Mucosa of rectum (tissue), 2 donors: ENCODE measurements at regions not wholly inside any gene's neighbourhood (a gene's known extent, or its start where the extent isn't known, plus 50 kb on each side); places are given as distances from the start of the nearest gene placed in this dataset.

ENCODE experiments used
- H3K27ac ChIP-seq, 2 donors: one replicate each; pipeline ENCODE4 v1.7.0; 2013; ENCODE audit warnings: inconsistent platforms in 2 of 2, low read depth in 2 of 2, low read length in 2 of 2
- H3K27me3 ChIP-seq, 2 donors: one replicate each; pipeline ENCODE4 v1.7.0; 2013; ENCODE audit warnings: low read length in 2 of 2; ENCODE audit not compliant: control insufficient read depth in 2 of 2, insufficient read depth in 2 of 2
- H3K36me3 ChIP-seq, 2 donors: one replicate each; pipeline ENCODE4 v1.7.0; 2013; ENCODE audit warnings: low read length in 2 of 2; ENCODE audit not compliant: control insufficient read depth in 2 of 2, insufficient read depth in 2 of 2
- H3K4me1 ChIP-seq, 2 donors: one replicate each; pipeline ENCODE4 v1.7.0; 2013; ENCODE audit warnings: low read length in 2 of 2, mild to moderate bottlenecking in 1 of 2; ENCODE audit not compliant: control insufficient read depth in 2 of 2, insufficient read depth in 2 of 2
- H3K4me3 ChIP-seq, 2 donors: one replicate each; pipeline ENCODE4 v1.7.0; 2013; ENCODE audit warnings: low read length in 2 of 2
- H3K9ac ChIP-seq, 2 donors: one replicate each; pipeline ENCODE4 v1.7.0; 2013; ENCODE audit warnings: low read length in 2 of 2, low read depth in 1 of 2, mild to moderate bottlenecking in 1 of 2
- H3K9me3 ChIP-seq, 2 donors: one replicate each; pipeline ENCODE4 v1.7.0; 2013; ENCODE audit warnings: low read length in 2 of 2; ENCODE audit not compliant: control insufficient read depth in 2 of 2
- donor health status: healthy.
- donor health status: Normal muscosa, but diverticular disease.

GRCh38 chr1:38697387-38697786, 162.2 kb downstream of the RRAGC start:
- H3K27me3 ChIP-seq, result no peaks in the 10 kb centered on the region
- H3K9me3 ChIP-seq, result no peaks in the 10 kb centered on the region
- H3K4me1 ChIP-seq, result no peaks in the 10 kb centered on the region
- H3K27ac ChIP-seq, result no peak overlapping the region
- H3K9ac ChIP-seq, result no peak overlapping the region
- no peaks in the 10 kb centered on the region for H3K36me3 ChIP-seq
- no peak overlapping the region for H3K4me3 ChIP-seq

- Histone ChIP-seq H3K4me3 (no peak overlapping the region), H3K27me3 (no peaks in the 10 kb centered on the region), H3K9me3 (no peaks in the 10 kb centered on the region), H3K4me1 (no peaks in the 10 kb centered on the region), H3K9ac (no peak overlapping the region), H3K36me3 (no peaks in the 10 kb centered on the region), H3K27ac (no peak overlapping the region)
These were observed 163.2 kb downstream of the RRAGC start for GRCh38 chr1:38696371-38696770.

- H3K4me1 ChIP-seq, result no peaks in the 10 kb centered on the region
These were observed 165.8 kb downstream of the RRAGC start for GRCh38 chr1:38693759-38694158.

GRCh38 chr1:38693031-38693430, 166.5 kb downstream of the RRAGC start:
- H3K27me3 ChIP-seq, result peaks cover 0 to 3% of the 10 kb centered on the region in 2 donors
- H3K9me3 ChIP-seq, result no peaks in the 10 kb centered on the region
- no peaks in the 10 kb centered on the region for H3K4me1 ChIP-seq
- H3K36me3 ChIP-seq, result no peaks in the 10 kb centered on the region
- H3K9ac ChIP-seq, result no peak overlapping the region
- no peak overlapping the region for H3K27ac ChIP-seq
- no peak overlapping the region for H3K4me3 ChIP-seq

More at GRCh38 chr1:38693759-38694158, 165.8 kb downstream of the RRAGC start:
- no peaks in the 10 kb centered on the region for H3K9me3 ChIP-seq
- H3K9ac ChIP-seq, result no peak overlapping the region
- no peak overlapping the region for H3K4me3 ChIP-seq
- no peaks in the 10 kb centered on the region for H3K36me3 ChIP-seq
- no peak overlapping the region for H3K27ac ChIP-seq
- peaks cover 0 to 3% of the 10 kb centered on the region in 2 donors for H3K27me3 ChIP-seq

- Histone ChIP-seq H3K4me3 (no peak overlapping the region), H3K9me3 (no peaks in the 10 kb centered on the region), H3K9ac (no peak overlapping the region), H3K4me1 (no peaks in the 10 kb centered on the region), H3K27me3 (peaks cover 0 to 4% of the 10 kb centered on the region in 2 donors), H3K27ac (no peak overlapping the region), H3K36me3 (no peaks in the 10 kb centered on the region)
These were observed 168.7 kb downstream of the RRAGC start for GRCh38 chr1:38690790-38691449.

GRCh38 chr1:38686927-38687255, 172.7 kb downstream of the RRAGC start:
- Histone ChIP-seq H3K4me3 (no peak overlapping the region), H3K4me1 (no peaks in the 10 kb centered on the region), H3K9me3 (no peaks in the 10 kb centered on the region), H3K36me3 (no peaks in the 10 kb centered on the region), H3K9ac (no peak overlapping the region), H3K27ac (no peak overlapping the region), H3K27me3 (peaks cover 0 to 4% of the 10 kb centered on the region in 2 donors)

GRCh38 chr1:38686167-38686926, 173.2 kb downstream of the RRAGC start:
- H3K27me3 ChIP-seq, result peaks cover 0 to 4% of the 10 kb centered on the region in 2 donors
- H3K9me3 ChIP-seq, result no peaks in the 10 kb centered on the region
- no peaks in the 10 kb centered on the region for H3K4me1 ChIP-seq
- H3K9ac ChIP-seq, result no peak overlapping the region
- no peak overlapping the region for H3K27ac ChIP-seq
- H3K4me3 ChIP-seq, result no peak overlapping the region
- H3K36me3 ChIP-seq, result no peaks in the 10 kb centered on the region

GRCh38 chr1:38685388-38685787, 174.2 kb downstream of the RRAGC start:
- Histone ChIP-seq H3K36me3 (no peaks in the 10 kb centered on the region), H3K27ac (no peak overlapping the region), H3K27me3 (peaks cover 0 to 2% of the 10 kb centered on the region in 2 donors), H3K9ac (no peak overlapping the region), H3K4me3 (no peak overlapping the region), H3K4me1 (no peaks in the 10 kb centered on the region), H3K9me3 (no peaks in the 10 kb centered on the region)

- Histone ChIP-seq H3K4me3 (no peak overlapping the region), H3K4me1 (no peaks in the 10 kb centered on the region), H3K36me3 (no peaks in the 10 kb centered on the region), H3K9ac (no peak overlapping the region), H3K27ac (no peak overlapping the region), H3K27me3 (no peaks in the 10 kb centered on the region), H3K9me3 (no peaks in the 10 kb centered on the region)
These were observed 178.6 kb downstream of the RRAGC start for GRCh38 chr1:38680801-38681510.

- H3K4me1 ChIP-seq, result no peaks in the 10 kb centered on the region
- no peak overlapping the region for H3K27ac ChIP-seq
- no peak overlapping the region for H3K4me3 ChIP-seq
- no peaks in the 10 kb centered on the region for H3K27me3 ChIP-seq
- H3K9me3 ChIP-seq, result no peaks in the 10 kb centered on the region
- no peaks in the 10 kb centered on the region for H3K36me3 ChIP-seq
- no peak overlapping the region for H3K9ac ChIP-seq
These were observed 181.8 kb downstream of the RRAGC start for GRCh38 chr1:38677756-38678155.
